Smooth muscle cell (in vitro differentiated cells): ENCODE measurements at regions not wholly inside any gene's neighbourhood (a gene's known extent, or its start where the extent isn't known, plus 50 kb on each side); places are given as distances from the start of the nearest gene placed in this dataset.

ENCODE experiments used
- DNase-seq: peaks from one replicate; lab custom pipeline; 2025; ENCODE audit not compliant: unreplicated experiment; lab: John Stamatoyannopoulos, UW
- H2AFZ ChIP-seq: fragments of 200-600 bp; sonication (generic); 2 replicates; pipeline ENCODE4 v1.6.0; 2016; ENCODE audit warnings: antibody characterized with exemption, low read depth, mild to moderate bottlenecking
- H3F3A ChIP-seq: fragments of 200-600 bp; sonication (generic); 2 replicates; pipeline ENCODE4 v1.6.0; 2017; ENCODE audit warnings: antibody characterized with exemption, low read depth
- H3K27ac ChIP-seq: fragments of 200-600 bp; sonication (generic); 2 replicates; pipeline ENCODE4 v1.5.1; 2016; ENCODE audit warnings: low read depth, mild to moderate bottlenecking
- H3K27me3 ChIP-seq: fragments of 200-600 bp; sonication (generic); 2 replicates; pipeline ENCODE4 v1.6.1; 2016; ENCODE audit warnings: low read depth, mild to moderate bottlenecking
- H3K36me3 ChIP-seq: fragments of 200-600 bp; sonication (generic); 2 replicates; pipeline ENCODE4 v1.5.1; 2016; ENCODE audit warnings: low read depth
- H3K4me1 ChIP-seq: fragments of 200-600 bp; sonication (generic); 2 replicates; pipeline ENCODE4 v1.5.1; 2016; ENCODE audit warnings: low read depth
- H3K4me2 ChIP-seq: fragments of 200-600 bp; sonication (generic); 2 replicates; pipeline ENCODE4 v1.6.0; 2016; ENCODE audit warnings: mild to moderate bottlenecking
- H3K4me3 ChIP-seq: fragments of 200-600 bp; sonication (generic); 2 replicates; pipeline ENCODE4 v1.5.1; 2016; ENCODE audit warnings: mild to moderate bottlenecking
- H3K79me2 ChIP-seq: fragments of 200-600 bp; sonication (generic); 2 replicates; pipeline ENCODE4 v1.6.0; 2016; ENCODE audit warnings: low read depth, mild to moderate bottlenecking
- H3K9ac ChIP-seq: fragments of 200-600 bp; sonication (generic); 2 replicates; pipeline ENCODE4 v1.6.0; 2016; ENCODE audit warnings: low read depth
- H3K9me3 ChIP-seq: fragments of 200-600 bp; sonication (generic); replicated peaks from 2 replicates; pipeline ENCODE4 v1.5.1; 2016; ENCODE audit warnings: low read depth
- H4K20me1 ChIP-seq: fragments of 200-600 bp; sonication (generic); 2 replicates; pipeline ENCODE4 v1.6.0; 2016; ENCODE audit warnings: low read depth
- whole genome bisulfite sequencing: methylation state at CpG from one replicate; pipeline ENCODE4 v1.1.7; 2016; ENCODE audit warnings: low lambda C conversion rate; 5-methylcytosine and 5-hydroxymethylcytosine counted together
- TF ChIP-seq, protein P1 (sequence below): fragments of 200-600 bp; sonication (generic); IDR thresholded peaks from 2 replicates; pipeline ENCODE4 v1.5.1; 2017; ENCODE audit warnings: borderline replicate concordance, mild to moderate bottlenecking, antibody characterized with exemption; ENCODE audit not compliant: insufficient read depth, poor library complexity, severe bottlenecking

DNA sequence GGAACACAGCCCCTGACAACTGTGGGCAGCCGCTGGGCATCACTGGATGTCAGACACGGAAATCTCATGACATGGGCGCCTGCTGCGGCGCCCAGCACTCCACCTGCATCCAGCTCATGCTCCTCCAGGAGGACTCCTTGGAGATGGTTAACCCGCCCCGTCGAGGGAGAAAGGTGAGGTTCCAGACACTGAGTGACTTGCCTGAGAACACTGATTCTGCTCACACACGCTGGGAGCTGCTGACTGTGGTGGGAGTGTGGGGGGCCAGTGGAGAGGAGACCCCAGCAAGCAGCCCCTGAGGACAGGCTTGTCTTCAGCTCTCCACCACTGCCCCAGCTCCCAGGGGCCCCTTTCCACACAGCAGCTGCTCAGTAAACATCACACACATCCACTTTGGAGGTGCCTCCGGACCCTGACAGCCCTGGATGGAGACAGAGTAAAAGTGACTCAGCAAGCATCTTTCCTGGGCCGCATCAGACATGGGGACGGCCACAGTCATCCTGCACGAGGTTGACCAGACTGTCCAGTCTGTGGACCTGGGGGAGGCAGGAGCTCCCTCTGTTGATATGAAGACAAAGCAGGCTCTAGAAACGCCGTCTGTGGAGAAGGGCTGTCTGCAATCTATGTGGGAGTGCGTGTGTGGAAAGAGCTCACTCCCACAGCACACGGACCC is 283.7 kb upstream of the IRX4 start:
- H3K9me3 ChIP-seq, result no peaks in the 10 kb centered on the region

DNA sequence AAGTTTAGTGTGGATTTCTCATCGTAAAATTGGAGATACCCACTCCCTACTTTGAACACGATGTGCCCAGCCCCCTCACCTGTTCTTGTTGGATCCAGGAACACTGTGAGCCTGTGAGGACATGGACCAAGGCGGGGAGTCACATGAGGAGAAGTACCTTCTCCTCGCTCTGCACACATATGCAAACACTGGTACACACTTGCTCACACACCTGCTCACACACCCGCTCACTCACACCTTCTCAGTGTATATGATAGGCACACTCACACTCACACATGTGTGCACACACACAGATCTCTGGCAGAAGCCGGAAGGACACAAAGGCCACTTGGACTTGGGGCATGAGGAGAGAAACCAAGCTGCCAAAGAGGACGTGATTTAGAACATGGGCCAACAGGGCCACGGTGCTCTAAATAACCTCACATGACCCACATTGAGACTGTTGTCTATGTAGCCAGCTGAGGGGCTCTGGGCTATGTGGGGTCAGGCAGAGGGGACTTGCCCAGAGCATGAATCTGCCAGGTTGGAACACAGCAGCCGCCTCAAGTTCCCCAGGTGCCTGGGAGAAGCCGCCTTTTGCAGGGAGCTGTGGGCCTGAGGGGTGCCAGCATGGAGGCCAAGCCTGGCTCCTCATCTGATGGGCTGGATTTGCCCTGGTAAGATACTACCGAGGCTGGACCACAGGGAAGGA is 283.0 kb upstream of the IRX4 start:
- Histone ChIP-seq H4K20me1 (no peaks in the 10 kb centered on the region), H3K27ac (no peak overlapping the region), H3K36me3 (no peaks in the 10 kb centered on the region), H3K9ac (no peak overlapping the region), H3K9me3 (no peaks in the 10 kb centered on the region), H3K4me2 (no peak overlapping the region), H3F3A (no peaks in the 10 kb centered on the region), H3K79me2 (no peaks in the 10 kb centered on the region), H2AFZ (no peak overlapping the region), H3K27me3 (peaks cover 14% of the 10 kb centered on the region), H3K4me3 (no peak overlapping the region), H3K4me1 (peaks cover 2% of the 10 kb centered on the region)
- no peak for DNase-seq
- TF ChIP-seq, protein P1, sequence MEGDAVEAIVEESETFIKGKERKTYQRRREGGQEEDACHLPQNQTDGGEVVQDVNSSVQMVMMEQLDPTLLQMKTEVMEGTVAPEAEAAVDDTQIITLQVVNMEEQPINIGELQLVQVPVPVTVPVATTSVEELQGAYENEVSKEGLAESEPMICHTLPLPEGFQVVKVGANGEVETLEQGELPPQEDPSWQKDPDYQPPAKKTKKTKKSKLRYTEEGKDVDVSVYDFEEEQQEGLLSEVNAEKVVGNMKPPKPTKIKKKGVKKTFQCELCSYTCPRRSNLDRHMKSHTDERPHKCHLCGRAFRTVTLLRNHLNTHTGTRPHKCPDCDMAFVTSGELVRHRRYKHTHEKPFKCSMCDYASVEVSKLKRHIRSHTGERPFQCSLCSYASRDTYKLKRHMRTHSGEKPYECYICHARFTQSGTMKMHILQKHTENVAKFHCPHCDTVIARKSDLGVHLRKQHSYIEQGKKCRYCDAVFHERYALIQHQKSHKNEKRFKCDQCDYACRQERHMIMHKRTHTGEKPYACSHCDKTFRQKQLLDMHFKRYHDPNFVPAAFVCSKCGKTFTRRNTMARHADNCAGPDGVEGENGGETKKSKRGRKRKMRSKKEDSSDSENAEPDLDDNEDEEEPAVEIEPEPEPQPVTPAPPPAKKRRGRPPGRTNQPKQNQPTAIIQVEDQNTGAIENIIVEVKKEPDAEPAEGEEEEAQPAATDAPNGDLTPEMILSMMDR, result no peak
- 90% methylated on average over 11 of the region's 11 CpGs for WGBS

More for the DNA sequence above, 283.7 kb upstream of the IRX4 start:
- Histone ChIP-seq H4K20me1 (no peaks in the 10 kb centered on the region), H3K79me2 (no peaks in the 10 kb centered on the region), H3K4me3 (no peak overlapping the region), H3K9ac (no peak overlapping the region), H2AFZ (no peak overlapping the region), H3K27me3 (peaks cover 20% of the 10 kb centered on the region), H3K27ac (no peak overlapping the region), H3K36me3 (no peaks in the 10 kb centered on the region), H3K4me2 (no peak overlapping the region), H3K4me1 (peaks cover 5% of the 10 kb centered on the region), H3F3A (no peaks in the 10 kb centered on the region)
- WGBS, result 94% methylated on average over 17 of the region's 17 CpGs
- no peak for DNase-seq
- TF ChIP-seq, protein P1, result no peak

DNA sequence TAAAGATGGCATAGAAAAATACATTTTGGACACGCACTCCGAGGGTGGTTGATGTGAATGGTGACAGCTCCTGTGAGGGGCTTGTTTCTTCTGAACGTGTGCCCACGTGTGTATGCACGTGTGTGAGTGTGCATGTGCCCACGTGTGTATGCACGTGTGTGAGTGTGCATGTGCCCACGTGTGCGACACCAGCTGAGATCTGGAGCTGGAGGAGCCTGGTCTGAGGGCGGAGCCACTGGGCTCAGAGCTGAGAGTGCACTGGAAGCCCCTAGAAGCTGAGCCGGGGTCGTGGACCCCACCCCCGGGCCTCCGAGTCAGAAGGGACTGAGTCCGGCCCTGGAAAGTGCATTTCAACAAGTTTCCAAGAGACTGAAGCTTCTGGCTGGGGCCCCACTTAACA is 282.5 kb upstream of the IRX4 start:
- 83% methylated on average over 15 of the region's 15 CpGs for WGBS
- H3K27me3 ChIP-seq, result peaks cover 9% of the 10 kb centered on the region
- no peaks in the 10 kb centered on the region for H3K36me3 ChIP-seq
- no peaks in the 10 kb centered on the region for H3K79me2 ChIP-seq
- H3K4me3 ChIP-seq, result no peak overlapping the region
- no peak for DNase-seq
- no peak overlapping the region for H3K9ac ChIP-seq
- no peaks in the 10 kb centered on the region for H3K9me3 ChIP-seq
- no peak overlapping the region for H3K27ac ChIP-seq
- no peaks in the 10 kb centered on the region for H3F3A ChIP-seq
- H3K4me2 ChIP-seq, result no peak overlapping the region
- TF ChIP-seq, protein P1, result no peak
- no peak overlapping the region for H2AFZ ChIP-seq
- H3K4me1 ChIP-seq, result no peaks in the 10 kb centered on the region
- no peaks in the 10 kb centered on the region for H4K20me1 ChIP-seq
